IMR-90 (cell line): ENCODE measurements at regions not wholly inside any gene's neighbourhood (a gene's known extent, or its start where the extent isn't known, plus 50 kb on each side); places are given as distances from the start of the nearest gene placed in this dataset.

ENCODE experiments used
- ATAC-seq: fragments of 200-7000 bp; cut with Tn5 transposase; 2 replicates; pipeline ENCODE4 v1.9.1; 2020; ENCODE audit warnings: low read depth, mild to moderate bottlenecking, moderate library complexity
- BruUV-seq: library from RNA; stranded (reverse); fragments of 400-500 nt; replicated peaks from 2 replicates; lab custom pipeline; 2021; lab: Mats Ljungman, UMichigan
- CTCF ChIA-PET: fragments of 300-600 bp; formaldehyde crosslinking; extraction: SDS; loops from one replicate; lab custom pipeline; 2021; ENCODE audit warnings: antibody characterized with exemption; lab: Yijun Ruan, JAX
- POLR2A ChIA-PET: fragments of 300-600 bp; sonication (Branson Sonifier 250); formaldehyde crosslinking; loops from one replicate; lab custom pipeline; 2022; ENCODE audit warnings: antibody characterized with exemption; ENCODE audit not compliant: unreplicated experiment; lab: Charles Lee
- DNase-seq: peaks from one replicate; pipeline ENCODE4 v3.0.0; 2013
- H2AFZ ChIP-seq: replicated peaks from 2 replicates; pipeline ENCODE3; 2013; ENCODE audit warnings: low read length, mild to moderate bottlenecking; ENCODE audit not compliant: poor library complexity
- H2AK5ac ChIP-seq: 2 replicates; pipeline ENCODE4 v1.6.1; 2013; ENCODE audit warnings: low read depth, low read length, inconsistent platforms
- H2AK9ac ChIP-seq: replicated peaks from 2 replicates; pipeline ENCODE3; 2013; ENCODE audit warnings: mild to moderate bottlenecking, low read depth, low read length, moderate library complexity; ENCODE audit not compliant: poor library complexity
- H2BK120ac ChIP-seq: 2 replicates; pipeline ENCODE4 v1.6.1; 2013; ENCODE audit warnings: low read depth, low read length, inconsistent platforms
- H2BK15ac ChIP-seq: 3 replicates; pipeline ENCODE4 v1.6.1; 2013; ENCODE audit warnings: low read depth, low read length, inconsistent platforms
- H2BK20ac ChIP-seq: 2 replicates; pipeline ENCODE4 v1.6.1; 2013; ENCODE audit warnings: low read depth, mild to moderate bottlenecking, inconsistent platforms, low read length, moderate library complexity
- H2BK5ac ChIP-seq: 2 replicates; pipeline ENCODE4 v1.6.1; 2013; ENCODE audit warnings: mild to moderate bottlenecking, low read depth, low read length, inconsistent platforms; ENCODE audit not compliant: poor library complexity, severe bottlenecking
- H3K14ac ChIP-seq: replicated peaks from 2 replicates; pipeline ENCODE4 v1.6.1; 2013; ENCODE audit warnings: low read depth, low read length, inconsistent platforms
- H3K18ac ChIP-seq: 2 replicates; pipeline ENCODE4 v1.6.1; 2013; ENCODE audit warnings: low read depth, low read length, control low read depth
- H3K23ac ChIP-seq: 2 replicates; pipeline ENCODE4 v1.6.1; 2013; ENCODE audit warnings: low read depth, low read length, inconsistent platforms
- H3K27ac ChIP-seq: 2 replicates; pipeline ENCODE4 v1.5.1; 2013; ENCODE audit warnings: mild to moderate bottlenecking, control low read depth, low read length; ENCODE audit not compliant: insufficient read depth
- H3K27me3 ChIP-seq: 2 replicates; pipeline ENCODE4 v1.6.1; 2013; ENCODE audit warnings: low read length; ENCODE audit not compliant: control insufficient read depth, insufficient read depth
- H3K36me3 ChIP-seq: 2 replicates; pipeline ENCODE4 v1.6.1; 2013; ENCODE audit warnings: low read length, mixed read lengths; ENCODE audit not compliant: control insufficient read depth, insufficient read depth
- H3K4ac ChIP-seq: 2 replicates; pipeline ENCODE4 v1.6.1; 2013; ENCODE audit warnings: low read depth, low read length, inconsistent platforms
- H3K4me1 ChIP-seq: 2 replicates; pipeline ENCODE4 v1.6.1; 2013; ENCODE audit warnings: low read length, mixed read lengths; ENCODE audit not compliant: control insufficient read depth, insufficient read depth
- H3K4me2 ChIP-seq: 2 replicates; pipeline ENCODE4 v1.6.1; 2013; ENCODE audit warnings: low read depth, mild to moderate bottlenecking, control low read depth, low read length, moderate library complexity
- H3K4me3 ChIP-seq: 2 replicates; pipeline ENCODE4 v1.5.1; 2013; ENCODE audit warnings: low read depth, mild to moderate bottlenecking, control low read depth, low read length, moderate library complexity; ENCODE audit not compliant: insufficient read depth
- H3K56ac ChIP-seq: 2 replicates; pipeline ENCODE4 v1.6.1; 2013; ENCODE audit warnings: low read length, inconsistent platforms; ENCODE audit not compliant: insufficient read depth; ENCODE audit errors: extremely low read depth
- H3K79me1 ChIP-seq, 2 experiments: 2 replicates each; pipeline ENCODE4 v1.6.1; 2013; ENCODE audit warnings: low read length in 2 of 2, inconsistent platforms in 1 of 2, low read depth in 1 of 2
- H3K9ac ChIP-seq: 2 replicates; pipeline ENCODE4 v1.6.1; 2013; ENCODE audit warnings: low read depth, low read length, control low read depth
- H3K9me1 ChIP-seq: 2 replicates; pipeline ENCODE4 v1.6.1; 2013; ENCODE audit warnings: low read length, inconsistent platforms; ENCODE audit not compliant: insufficient read depth
- H3K9me3 ChIP-seq: 2 replicates; pipeline ENCODE4 v1.6.1; 2013; ENCODE audit warnings: low read length; ENCODE audit not compliant: control insufficient read depth, insufficient read depth
- H4K20me1 ChIP-seq: 2 replicates; pipeline ENCODE4 v1.6.1; 2013; ENCODE audit warnings: low read length, inconsistent platforms; ENCODE audit not compliant: insufficient read depth
- H4K5ac ChIP-seq: 2 replicates; pipeline ENCODE4 v1.6.1; 2013; ENCODE audit warnings: mild to moderate bottlenecking, low read depth, low read length, control low read depth
- H4K8ac ChIP-seq, 2 experiments: 2 replicates each; pipeline ENCODE4 v1.6.1; 2013; ENCODE audit warnings: low read depth in 2 of 2, low read length in 2 of 2, control low read depth in 1 of 2, inconsistent platforms in 1 of 2
- H4K91ac ChIP-seq: 2 replicates; pipeline ENCODE4 v1.6.1; 2013; ENCODE audit warnings: low read depth, low read length, inconsistent platforms; ENCODE audit not compliant: insufficient read depth
- CEBPB ChIP-seq: IDR thresholded peaks from 2 replicates; pipeline ENCODE4 v1.6.1; 2012; ENCODE audit warnings: low read depth, low read length, improper control_type of control experiment
- MAZ ChIP-seq: IDR thresholded peaks from 2 replicates; pipeline ENCODE4 v1.6.1; 2012; ENCODE audit warnings: low read depth, mild to moderate bottlenecking, low read length, improper control_type of control experiment, moderate library complexity, borderline replicate concordance
- NFE2L2 ChIP-seq: fragments of 150-350 bp; IDR thresholded peaks from 2 replicates; pipeline ENCODE4 v1.6.1; 2016; ENCODE audit warnings: low read depth, mild to moderate bottlenecking, low read length
- WGBS, 2 experiments: methylation state at CpG; one replicate each; pipeline versions ENCODE4 v1.1.5 to v1.1.7; 2013; ENCODE audit warnings: missing lambda C conversion rate in 2 of 2; ENCODE audit not compliant: insufficient read length in 1 of 2; ENCODE audit errors: extremely low coverage in 2 of 2; 5-methylcytosine and 5-hydroxymethylcytosine counted together
- dilution Hi-C: fragments of 300-500 bp; cut with HindIII; formaldehyde crosslinking; loops from one replicate; pipeline ENCODE4 v1.14.3; 2018; ENCODE audit warnings: low sequenced_read_pairs; ENCODE audit not compliant: unreplicated experiment
- in situ Hi-C: fragments of 300-500 bp; cut with MboI; formaldehyde crosslinking; loops from 3 replicates; pipeline ENCODE4 v1.14.3; 2019; ENCODE audit warnings: low sequenced_read_pairs, inconsistent platforms, mixed read lengths
- intact Hi-C: fragments of 100-400 bp; cut with micrococcal nuclease; formaldehyde crosslinking; loops from 2 replicates; pipeline ENCODE4 v1.10.0; 2022

DNA sequence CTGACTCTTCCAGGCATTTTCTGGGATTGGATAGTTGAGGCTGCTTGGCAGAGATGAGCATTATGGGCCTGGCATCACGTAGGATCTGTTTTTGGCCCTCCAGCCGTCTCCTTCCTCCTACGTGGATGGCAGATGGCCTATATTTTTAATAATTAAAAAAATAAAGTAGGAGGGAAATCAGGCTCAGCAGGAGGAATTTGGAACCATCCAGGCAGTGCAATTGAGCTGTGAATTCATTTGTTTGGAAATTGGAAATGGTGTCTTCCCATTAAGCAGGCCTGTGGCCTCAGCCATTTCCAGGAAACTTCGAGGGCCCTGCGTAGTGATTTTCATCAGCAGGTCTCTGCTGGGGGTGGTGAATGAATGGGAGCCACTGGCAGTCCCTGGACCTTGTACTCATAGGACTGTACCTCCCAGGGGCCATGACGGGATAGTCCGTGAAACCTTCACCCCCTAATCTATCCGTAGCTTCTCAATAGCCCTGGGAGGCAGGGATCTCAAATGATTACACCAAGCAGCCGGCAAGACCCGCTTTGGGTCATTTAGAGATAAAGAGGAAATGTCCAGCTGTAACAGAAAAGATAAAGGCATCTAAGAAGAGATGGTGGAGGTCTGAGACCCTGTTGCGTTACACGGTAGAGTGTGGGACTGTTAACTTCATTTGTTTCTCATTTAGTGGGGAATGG is 73.1 kb upstream of the TNP1 start:
- Histone ChIP-seq H2BK5ac (no peak overlapping the region), H3K23ac (no peak overlapping the region), H4K8ac (no peak overlapping the region), H3K27me3 (no peaks in the 10 kb centered on the region; the same call in none of the 2 replicates), H4K20me1 (no peaks in the 10 kb centered on the region), H3K9me3 (0 out of 2 replicates have a peak, but pooled peaks cover 2% of the 10 kb centered on the region), H3K27ac (no peak overlapping the region), H2AK9ac (no peak overlapping the region), H2BK20ac (no peak overlapping the region), H3K79me1 (no peaks in the 10 kb centered on the region), H3K56ac (no peak overlapping the region), H3K4me3 (no peak overlapping the region), H2AK5ac (no peak overlapping the region), H3K14ac (no peak overlapping the region), H2BK120ac (no peak overlapping the region), H3K4ac (no peak overlapping the region), H3K9ac (no peak overlapping the region), H3K4me1 (peaks cover 3% of the 10 kb centered on the region; the same call in 1 of the 2 replicates), H4K91ac (no peak overlapping the region), H3K18ac (no peak overlapping the region), H4K5ac (no peak overlapping the region), H2AFZ (no peak overlapping the region), H3K36me3 (no peaks in the 10 kb centered on the region), H2BK15ac (no peak overlapping the region), H3K4me2 (no peak overlapping the region), H3K9me1 (no peaks in the 10 kb centered on the region; the same call in 1 of the 2 replicates)
- in situ Hi-C loops (no loop called here), dilution Hi-C loops (no loop called here), intact Hi-C loops (no loop called here)
- CTCF ChIA-PET: interaction anchor here (1.0 kb wide), 1 partner anchor 26 kb away, joined by 6 read pairs; no protein-coding TSS in a partner anchor
- POLR2A ChIA-PET: interaction anchor here (0.6 kb wide), 1 partner anchor 680 kb away, joined by 3 read pairs; no protein-coding TSS in a partner anchor
- TF ChIP-seq MAZ: no peak
- TF ChIP-seq NFE2L2: no peak
- no peak for TF ChIP-seq CEBPB
- no TSS peak for BruUV-seq
- DNase-seq (no peak), ATAC-seq (no peak)
- WGBS, 2 experiments: 100% methylated on average over 1 of the region's 12 CpGs; no CpG with 5 or more reads in 1 of the 2 experiments
